ENCODE measurements at regions not wholly inside any gene's neighbourhood (a gene's known extent, or its start where the extent isn't known, plus 50 kb on each side); places are given as distances from the start of the nearest gene placed in this dataset.

DNA sequence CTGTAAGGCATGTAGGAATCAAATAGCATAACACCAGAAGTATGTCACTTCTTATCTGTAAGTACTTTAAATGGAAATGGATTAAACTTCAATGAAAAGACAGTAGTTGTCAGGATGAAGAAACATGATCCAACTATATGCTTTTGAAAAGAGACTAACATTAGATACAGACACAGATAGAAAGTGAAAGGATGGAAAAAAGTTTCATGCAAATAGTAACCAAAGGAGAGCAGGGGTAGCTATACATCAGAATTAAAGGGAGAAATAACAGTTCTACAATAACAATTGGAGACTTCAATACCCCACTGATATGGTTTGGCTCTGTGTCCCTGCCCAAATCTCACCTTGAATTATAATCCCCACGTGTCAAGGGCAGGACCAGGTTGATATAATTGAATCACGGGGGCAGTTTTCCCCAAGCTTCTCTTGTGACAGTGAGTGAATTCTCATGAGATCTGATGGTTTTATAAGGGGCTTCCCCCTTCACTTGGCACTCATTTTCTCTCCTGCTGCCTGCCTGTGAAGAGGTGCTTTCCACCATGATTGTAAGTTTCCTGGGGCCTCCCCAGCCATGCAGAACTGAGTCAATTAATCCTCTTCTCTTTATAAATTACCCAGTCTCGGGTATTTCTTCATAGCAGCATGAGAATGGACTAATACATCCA is 205.4 kb upstream of the CDH2 start:
- intact Hi-C loops (cut with DNase I), result no loop called here
- DNase-seq, result no peak
- no peaks in the 10 kb centered on the region for H3K4me1 ChIP-seq
- no peaks in the 10 kb centered on the region for H3K9me3 ChIP-seq
- TF ChIP-seq POLR2A (IDR thresholded peaks at IDR 0.05), result no peak
- TF ChIP-seq, protein P1, sequence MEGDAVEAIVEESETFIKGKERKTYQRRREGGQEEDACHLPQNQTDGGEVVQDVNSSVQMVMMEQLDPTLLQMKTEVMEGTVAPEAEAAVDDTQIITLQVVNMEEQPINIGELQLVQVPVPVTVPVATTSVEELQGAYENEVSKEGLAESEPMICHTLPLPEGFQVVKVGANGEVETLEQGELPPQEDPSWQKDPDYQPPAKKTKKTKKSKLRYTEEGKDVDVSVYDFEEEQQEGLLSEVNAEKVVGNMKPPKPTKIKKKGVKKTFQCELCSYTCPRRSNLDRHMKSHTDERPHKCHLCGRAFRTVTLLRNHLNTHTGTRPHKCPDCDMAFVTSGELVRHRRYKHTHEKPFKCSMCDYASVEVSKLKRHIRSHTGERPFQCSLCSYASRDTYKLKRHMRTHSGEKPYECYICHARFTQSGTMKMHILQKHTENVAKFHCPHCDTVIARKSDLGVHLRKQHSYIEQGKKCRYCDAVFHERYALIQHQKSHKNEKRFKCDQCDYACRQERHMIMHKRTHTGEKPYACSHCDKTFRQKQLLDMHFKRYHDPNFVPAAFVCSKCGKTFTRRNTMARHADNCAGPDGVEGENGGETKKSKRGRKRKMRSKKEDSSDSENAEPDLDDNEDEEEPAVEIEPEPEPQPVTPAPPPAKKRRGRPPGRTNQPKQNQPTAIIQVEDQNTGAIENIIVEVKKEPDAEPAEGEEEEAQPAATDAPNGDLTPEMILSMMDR (IDR thresholded peaks at IDR 0.05), result no peak
- WGBS, 2 donors, result 59% methylated on average over 3 of the region's 3 CpGs
- H3K36me3 ChIP-seq, result no peaks in the 10 kb centered on the region
- no peak overlapping the region for H3K4me3 ChIP-seq (replicated peaks in 1 of 3)
- H3K27me3 ChIP-seq, result no peaks in the 10 kb centered on the region
- no peak overlapping the region for H3K27ac ChIP-seq

DNA sequence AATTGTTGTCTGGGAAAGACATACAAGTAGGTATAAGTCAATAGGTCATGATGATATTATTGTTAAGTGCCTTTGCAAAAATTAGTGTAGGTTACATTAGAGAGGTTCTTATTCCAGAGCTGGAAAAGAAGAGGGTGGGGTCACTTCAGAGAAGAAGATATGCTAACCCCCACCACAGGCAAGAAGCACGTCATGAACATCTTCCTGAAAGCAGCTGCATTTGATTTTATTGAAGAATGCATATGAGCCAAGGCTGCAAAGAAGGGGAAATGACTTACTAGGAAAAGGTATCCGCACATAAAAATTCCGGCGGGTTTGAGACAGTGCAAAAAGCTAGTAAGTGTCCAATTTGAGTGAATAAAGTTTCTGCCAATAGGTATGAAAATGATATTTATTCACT is 195.3 kb upstream of the CDH2 start:
- WGBS, 2 donors, result 86 to 93% methylated on average over 4 of the region's 4 CpGs
- no peaks in the 10 kb centered on the region for H3K27me3 ChIP-seq

DNA sequence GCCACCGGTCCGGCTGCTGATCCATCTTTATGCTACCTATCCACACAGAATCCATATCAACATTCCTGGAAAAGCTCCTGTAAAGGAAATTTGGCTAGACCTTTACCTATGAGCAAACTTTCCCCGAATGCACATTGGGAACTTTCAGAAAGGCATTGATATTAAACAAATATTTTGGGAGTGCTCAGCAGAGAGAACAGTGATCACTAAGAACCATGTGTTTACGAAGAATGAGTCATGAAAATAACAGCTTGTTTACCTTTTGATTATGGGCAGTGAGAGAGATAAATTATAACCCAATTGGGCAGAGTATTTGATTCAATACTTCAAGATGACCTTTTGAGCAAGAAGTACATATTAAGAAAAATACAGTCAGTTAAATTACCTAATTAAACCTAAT is 189.7 kb upstream of the CDH2 start:
- no peak overlapping the region for H3K27ac ChIP-seq

More for the DNA sequence above, 195.3 kb upstream of the CDH2 start:
- DNase-seq, result no peak
- TF ChIP-seq POLR2A (IDR thresholded peaks at IDR 0.05), result no peak
- TF ChIP-seq, protein P1 (IDR thresholded peaks at IDR 0.05), result no peak
- intact Hi-C loops (cut with DNase I), result no loop called here
- Histone ChIP-seq H3K4me3 (replicated peaks in 1 of 3) (no peak overlapping the region), H3K4me1 (no peaks in the 10 kb centered on the region), H3K9me3 (no peaks in the 10 kb centered on the region), H3K27ac (no peak overlapping the region), H3K36me3 (no peaks in the 10 kb centered on the region)

DNA sequence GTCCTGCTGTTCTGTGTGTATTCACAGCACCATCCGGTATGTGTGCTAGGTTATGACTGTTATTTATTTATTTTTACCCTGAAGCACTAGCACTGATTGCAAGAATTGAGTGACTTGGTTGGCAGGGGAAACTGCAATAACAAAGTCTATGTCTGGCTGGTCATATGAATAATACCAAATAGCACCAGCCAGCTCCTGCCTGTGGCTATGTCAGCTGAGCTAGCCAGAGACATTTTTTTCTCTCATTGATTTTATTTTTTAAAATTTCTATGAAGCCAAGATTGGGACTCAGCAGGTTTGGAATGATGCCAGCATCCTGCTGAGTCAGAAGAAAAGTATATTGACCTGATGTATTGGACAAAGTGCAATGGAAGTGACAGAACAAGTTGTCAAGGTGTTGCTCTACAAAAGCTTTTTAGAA is 188.5 kb upstream of the CDH2 start:
- Histone ChIP-seq H3K27me3 (no peaks in the 10 kb centered on the region), H3K9me3 (no peaks in the 10 kb centered on the region), H3K4me3 (replicated peaks in 1 of 3) (no peak overlapping the region), H3K27ac (no peak overlapping the region), H3K36me3 (no peaks in the 10 kb centered on the region), H3K4me1 (no peaks in the 10 kb centered on the region)
- intact Hi-C loops (cut with DNase I), result no loop called here
- TF ChIP-seq POLR2A (IDR thresholded peaks at IDR 0.05), result no peak
- TF ChIP-seq, protein P1 (IDR thresholded peaks at IDR 0.05), result no peak
- DNase-seq, result no peak
- 75 to 92% methylated on average over 1 of the region's 1 CpG for WGBS, 2 donors

More for the DNA sequence above, 189.7 kb upstream of the CDH2 start:
- H3K27me3 ChIP-seq, result no peaks in the 10 kb centered on the region
- no peak overlapping the region for H3K4me3 ChIP-seq (replicated peaks in 1 of 3)
- TF ChIP-seq POLR2A (IDR thresholded peaks at IDR 0.05), result no peak
- TF ChIP-seq, protein P1 (IDR thresholded peaks at IDR 0.05), result no peak
- H3K4me1 ChIP-seq, result no peaks in the 10 kb centered on the region
- H3K9me3 ChIP-seq, result no peaks in the 10 kb centered on the region
- no peaks in the 10 kb centered on the region for H3K36me3 ChIP-seq
- intact Hi-C loops (cut with DNase I), result no loop called here
- 90 to 93% methylated on average over 4 of the region's 4 CpGs for WGBS, 2 donors
- no peak for DNase-seq

DNA sequence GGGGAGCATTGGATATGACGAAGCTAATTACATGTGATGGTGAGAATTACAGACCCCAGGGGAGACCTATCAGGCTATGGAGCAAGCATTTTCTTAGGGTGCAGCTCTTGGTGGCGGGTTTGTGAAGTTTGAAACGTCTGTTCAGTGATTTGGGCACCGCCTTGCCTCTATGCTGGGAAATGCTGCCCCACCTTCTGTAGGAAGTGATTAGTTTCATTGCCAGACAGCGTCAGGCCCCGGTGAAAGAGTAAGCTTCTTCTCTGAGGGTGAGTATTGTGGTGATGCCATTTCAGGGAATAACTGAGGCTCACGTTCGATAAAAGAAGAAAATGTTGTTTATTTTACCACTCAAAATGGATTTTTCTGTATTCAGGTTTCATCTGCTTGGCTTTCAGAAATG is 186.2 kb upstream of the CDH2 start:
- H3K4me1 ChIP-seq, result no peaks in the 10 kb centered on the region
- WGBS, 2 donors, result 92% methylated on average over 8 of the region's 8 CpGs
- no peaks in the 10 kb centered on the region for H3K27me3 ChIP-seq
- DNase-seq, result no peak
- intact Hi-C loops (cut with DNase I), result no loop called here
- H3K9me3 ChIP-seq, result no peaks in the 10 kb centered on the region
- H3K36me3 ChIP-seq, result no peaks in the 10 kb centered on the region
- TF ChIP-seq, protein P1 (IDR thresholded peaks at IDR 0.05), result no peak
- TF ChIP-seq POLR2A (IDR thresholded peaks at IDR 0.05), result no peak
- no peak overlapping the region for H3K27ac ChIP-seq
- no peak overlapping the region for H3K4me3 ChIP-seq (replicated peaks in 1 of 3)
